Fibroblast of lung (primary cell): ENCODE measurements at regions not wholly inside any gene's neighbourhood (a gene's known extent, or its start where the extent isn't known, plus 50 kb on each side); places are given as distances from the start of the nearest gene placed in this dataset.

ENCODE experiments used
- CTCF ChIP-seq, 2 donors: IDR thresholded peaks in 1 of 2; conservative IDR thresholded peaks in 1 of 2; 1 replicate in 1 of 2; 2 replicates in 1 of 2; pipeline ENCODE4 v1.5.1; 2011 to 2012; ENCODE audit warnings: low read length in 2 of 2, control low read depth in 1 of 2, inconsistent platforms in 1 of 2, low read depth in 1 of 2, mild to moderate bottlenecking in 1 of 2
- EZH2 ChIP-seq: IDR thresholded peaks from 2 replicates; pipeline ENCODE4 v1.5.1; 2012; ENCODE audit warnings: low read length, control low read depth, mild to moderate bottlenecking; ENCODE audit errors: missing control alignments

GRCh38 chr16:17944345-17944744, 392.2 kb downstream of the NPIPA8 start:
- TF ChIP-seq CTCF (conservative IDR thresholded peaks at IDR 0.05 in 1 of 2, IDR thresholded peaks at IDR 0.05 in 1 of 2; ENCODE audit: low read depth in 1 of 2, low read length in 2 of 2) (no peak), EZH2 (no peak)
